HEK293T (cell line): ENCODE measurements at regions not wholly inside any gene's neighbourhood (a gene's known extent, or its start where the extent isn't known, plus 50 kb on each side); places are given as distances from the start of the nearest gene placed in this dataset.

Experiments
- BHLHE40 ChIP-seq: fragments of 450-650 bp; IDR thresholded peaks from 2 replicates; pipeline ENCODE4 v1.6.1; 2016; ENCODE audit warnings: mild to moderate bottlenecking, moderate library complexity, borderline replicate concordance
- CTBP1 ChIP-seq: fragments of 450-650 bp; IDR thresholded peaks from 2 replicates; pipeline ENCODE4 v1.6.1; 2016; ENCODE audit warnings: borderline replicate concordance
- ELF4 ChIP-seq: fragments of 450-650 bp; IDR thresholded peaks from 2 replicates; pipeline ENCODE4 v1.6.1; 2017; ENCODE audit warnings: antibody characterized with exemption
- FOXA1 ChIP-seq: fragments of 450-650 bp; IDR thresholded peaks from 2 replicates; pipeline ENCODE4 v1.6.1; 2016; ENCODE audit warnings: mild to moderate bottlenecking
- FOXK2 ChIP-seq: fragments of 450-650 bp; IDR thresholded peaks from 2 replicates; pipeline ENCODE4 v1.6.1; 2016; ENCODE audit warnings: mild to moderate bottlenecking
- FOXM1 ChIP-seq: fragments of 450-650 bp; IDR thresholded peaks from 2 replicates; pipeline ENCODE4 v1.6.1; 2017; ENCODE audit warnings: mild to moderate bottlenecking, borderline replicate concordance
- HDGF ChIP-seq: fragments of 450-650 bp; IDR thresholded peaks from 2 replicates; pipeline ENCODE4 v1.6.1; 2017; ENCODE audit warnings: antibody characterized with exemption, borderline replicate concordance
- SUZ12 ChIP-seq: fragments of 450-650 bp; IDR thresholded peaks from 2 replicates; pipeline ENCODE4 v1.6.1; 2016; ENCODE audit warnings: mild to moderate bottlenecking
- TARDBP ChIP-seq: fragments of 450-650 bp; IDR thresholded peaks from 2 replicates; pipeline ENCODE4 v1.6.1; 2016
- ZNF384 ChIP-seq: fragments of 450-650 bp; IDR thresholded peaks from 2 replicates; pipeline ENCODE4 v1.6.1; 2016
- TF ChIP-seq, protein P1 (sequence below): fragments of 450-650 bp; IDR thresholded peaks from 2 replicates; pipeline ENCODE4 v1.6.1; 2016

GRCh38 chr3:184443364-184443763, 63.5 kb downstream of the CHRD start:
- TF ChIP-seq FOXM1: no peak
- no peak for TF ChIP-seq SUZ12
- no peak for TF ChIP-seq FOXA1
- TF ChIP-seq ELF4: no peak
- TF ChIP-seq ZNF384: no peak
- TF ChIP-seq, protein P1, sequence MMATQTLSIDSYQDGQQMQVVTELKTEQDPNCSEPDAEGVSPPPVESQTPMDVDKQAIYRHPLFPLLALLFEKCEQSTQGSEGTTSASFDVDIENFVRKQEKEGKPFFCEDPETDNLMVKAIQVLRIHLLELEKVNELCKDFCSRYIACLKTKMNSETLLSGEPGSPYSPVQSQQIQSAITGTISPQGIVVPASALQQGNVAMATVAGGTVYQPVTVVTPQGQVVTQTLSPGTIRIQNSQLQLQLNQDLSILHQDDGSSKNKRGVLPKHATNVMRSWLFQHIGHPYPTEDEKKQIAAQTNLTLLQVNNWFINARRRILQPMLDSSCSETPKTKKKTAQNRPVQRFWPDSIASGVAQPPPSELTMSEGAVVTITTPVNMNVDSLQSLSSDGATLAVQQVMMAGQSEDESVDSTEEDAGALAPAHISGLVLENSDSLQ: no peak
- TF ChIP-seq HDGF: no peak
- no peak for TF ChIP-seq BHLHE40
- TF ChIP-seq CTBP1: no peak
- no peak for TF ChIP-seq TARDBP
- no peak for TF ChIP-seq FOXK2
